Right kidney (tissue), 1 donor: ENCODE measurements at regions not wholly inside any gene's neighbourhood (a gene's known extent, or its start where the extent isn't known, plus 50 kb on each side); places are given as distances from the start of the nearest gene placed in this dataset.
"Not testable (repeated sequence)": the region's sequence is repeated elsewhere in the genome, so short reads cannot be mapped to it uniquely, and the experiment has no call there.

ENCODE experiments used
- DNase-seq: peaks from one replicate; pipeline ENCODE4 v3.0.0-alpha.2; 2016

- no peak for DNase-seq
Observed at GRCh38 chr9:119907056-119907455, 537.8 kb upstream of the BRINP1 start.

- no peak for DNase-seq
Observed at GRCh38 chr9:119905724-119906123, 536.5 kb upstream of the BRINP1 start.

- no peak for DNase-seq
Observed at GRCh38 chr9:119903851-119904250, 534.6 kb upstream of the BRINP1 start.

GRCh38 chr9:119902611-119903010 is 533.4 kb upstream of the BRINP1 start:
- no peak for DNase-seq

GRCh38 chr9:119898316-119898715 is 529.1 kb upstream of the BRINP1 start:
- DNase-seq: no peak

- DNase-seq: no peak
Observed at GRCh38 chr9:119884438-119884837, 515.2 kb upstream of the BRINP1 start.

- no peak for DNase-seq
Observed at GRCh38 chr9:119881898-119882297, 512.7 kb upstream of the BRINP1 start.

GRCh38 chr9:119880361-119880760 is 511.1 kb upstream of the BRINP1 start:
- no peak for DNase-seq

GRCh38 chr9:119877306-119877705 is 508.1 kb upstream of the BRINP1 start:
- DNase-seq: no peak

- DNase-seq: no peak
Observed at GRCh38 chr9:119873877-119874276, 504.6 kb upstream of the BRINP1 start.

- DNase-seq: not testable (repeated sequence)
Observed at GRCh38 chr9:119870251-119870650, 501.0 kb upstream of the BRINP1 start.

- DNase-seq: no peak
Observed at GRCh38 chr9:119868694-119869093, 499.5 kb upstream of the BRINP1 start.

GRCh38 chr9:119861842-119862241 is 492.6 kb upstream of the BRINP1 start:
- no peak for DNase-seq

- no peak for DNase-seq
Observed at GRCh38 chr9:119859128-119859527, 489.9 kb upstream of the BRINP1 start.

GRCh38 chr9:119853126-119853525 is 483.9 kb upstream of the BRINP1 start:
- DNase-seq: no peak

- peak; percentile 5 for DNase-seq
Observed at GRCh38 chr9:119852390-119852789, 483.2 kb upstream of the BRINP1 start.

GRCh38 chr9:119844431-119844830 is 475.2 kb upstream of the BRINP1 start:
- no peak for DNase-seq

- DNase-seq: no peak
Observed at GRCh38 chr9:119841016-119841415, 471.8 kb upstream of the BRINP1 start.

GRCh38 chr9:119839888-119840287 is 470.7 kb upstream of the BRINP1 start:
- DNase-seq: peak; percentile 20

GRCh38 chr9:119838210-119838609 is 469.0 kb upstream of the BRINP1 start:
- no peak for DNase-seq

- DNase-seq: no peak
Observed at GRCh38 chr9:119836036-119836435, 466.8 kb upstream of the BRINP1 start.

GRCh38 chr9:119834064-119834620 is 464.9 kb upstream of the BRINP1 start:
- no peak for DNase-seq

GRCh38 chr9:119831309-119831708 is 462.1 kb upstream of the BRINP1 start:
- DNase-seq: no peak

- no peak for DNase-seq
Observed at GRCh38 chr9:119829748-119830147, 460.5 kb upstream of the BRINP1 start.

- DNase-seq: no peak
Observed at GRCh38 chr9:119829186-119829585, 460.0 kb upstream of the BRINP1 start.
